Hepatocyte (in vitro differentiated cells): ENCODE measurements at regions not wholly inside any gene's neighbourhood (a gene's known extent, or its start where the extent isn't known, plus 50 kb on each side); places are given as distances from the start of the nearest gene placed in this dataset.

Experiments
- DNase-seq: peaks from one replicate; pipeline ENCODE4 v3.0.0-alpha.2; 2016; ENCODE audit warnings: low spot score
- H2AFZ ChIP-seq: fragments of 200-600 bp; sonication (generic); 2 replicates; pipeline ENCODE4 v1.6.0; 2016; ENCODE audit warnings: antibody characterized with exemption, mild to moderate bottlenecking
- H3K27ac ChIP-seq: fragments of 200-600 bp; sonication (generic); 2 replicates; pipeline ENCODE4 v1.5.1; 2016; ENCODE audit warnings: mild to moderate bottlenecking
- H3K27me3 ChIP-seq: fragments of 200-600 bp; sonication (generic); 2 replicates; pipeline ENCODE4 v1.6.1; 2016
- H3K36me3 ChIP-seq: fragments of 200-600 bp; sonication (generic); replicated peaks from 2 replicates; pipeline ENCODE4 v1.5.1; 2016; ENCODE audit warnings: low read depth; ENCODE audit not compliant: insufficient read depth
- H3K4me1 ChIP-seq: fragments of 200-600 bp; sonication (generic); 2 replicates; pipeline ENCODE4 v1.5.1; 2016; ENCODE audit warnings: mild to moderate bottlenecking, moderate library complexity; ENCODE audit not compliant: insufficient read depth
- H3K4me2 ChIP-seq: fragments of 200-600 bp; sonication (generic); 2 replicates; pipeline ENCODE4 v1.6.0; 2016
- H3K4me3 ChIP-seq: fragments of 200-600 bp; sonication (generic); 2 replicates; pipeline ENCODE4 v1.5.1; 2016; ENCODE audit warnings: mild to moderate bottlenecking
- H3K79me2 ChIP-seq: fragments of 200-600 bp; sonication (generic); 2 replicates; pipeline ENCODE4 v1.6.0; 2017; ENCODE audit warnings: mild to moderate bottlenecking
- H3K9me2 ChIP-seq: fragments of 200-600 bp; sonication (generic); replicated peaks from 2 replicates; pipeline ENCODE4 v1.6.0; 2017; ENCODE audit warnings: mild to moderate bottlenecking; ENCODE audit not compliant: insufficient read depth
- H3K9me3 ChIP-seq: fragments of 200-600 bp; sonication (generic); 2 replicates; pipeline ENCODE4 v1.5.1; 2016; ENCODE audit warnings: low read depth, mild to moderate bottlenecking
- H4K20me1 ChIP-seq: fragments of 200-600 bp; sonication (generic); 2 replicates; pipeline ENCODE4 v1.6.0; 2016; ENCODE audit warnings: mild to moderate bottlenecking; ENCODE audit not compliant: insufficient read depth, poor library complexity, severe bottlenecking
- CTCF ChIP-seq: fragments of 200-600 bp; sonication (generic); IDR thresholded peaks from 2 replicates; pipeline ENCODE4 v1.5.1; 2016; ENCODE audit warnings: antibody characterized with exemption, mild to moderate bottlenecking; ENCODE audit not compliant: poor library complexity
- EZH2 ChIP-seq: fragments of 200-600 bp; sonication (generic); IDR thresholded peaks from 2 replicates; pipeline ENCODE4 v1.6.1; 2016; ENCODE audit warnings: antibody characterized with exemption, mild to moderate bottlenecking, borderline replicate concordance
- EZH2phosphoT487 ChIP-seq: fragments of 200-600 bp; sonication (generic); IDR thresholded peaks from one replicate; pipeline ENCODE4 v1.6.1; 2018; ENCODE audit warnings: antibody characterized with exemption, mild to moderate bottlenecking, low read depth, moderate library complexity; ENCODE audit not compliant: unreplicated experiment, severe bottlenecking
- WGBS: methylation state at CpG from one replicate; pipeline ENCODE4 v1.1.6; 2016; ENCODE audit warnings: low lambda C conversion rate; ENCODE audit errors: missing lambda C conversion rate; 5-methylcytosine and 5-hydroxymethylcytosine counted together

GRCh38 chr21:35658242-35658641 is 402.1 kb downstream of the SETD4 start:
- DNase-seq, result no peak
- Histone ChIP-seq H3K27ac (no peak overlapping the region), H3K4me1 (no peaks in the 10 kb centered on the region), H3K27me3 (no peaks in the 10 kb centered on the region), H3K36me3 (no peaks in the 10 kb centered on the region), H2AFZ (no peak overlapping the region), H3K79me2 (no peaks in the 10 kb centered on the region), H3K4me2 (no peak overlapping the region), H3K9me2 (no peaks in the 10 kb centered on the region), H3K9me3 (no peaks in the 10 kb centered on the region), H3K4me3 (no peak overlapping the region), H4K20me1 (no peaks in the 10 kb centered on the region)
- WGBS, result 58% methylated on average over 3 of the region's 3 CpGs
- TF ChIP-seq EZH2 (no peak), CTCF (no peak), EZH2phosphoT487 (no peak)

GRCh38 chr21:35652872-35653271 is 407.5 kb downstream of the SETD4 start:
- H3K79me2 ChIP-seq, result no peaks in the 10 kb centered on the region
- H3K4me1 ChIP-seq, result peaks cover 3% of the 10 kb centered on the region
- no peaks in the 10 kb centered on the region for H3K9me3 ChIP-seq
- H4K20me1 ChIP-seq, result no peaks in the 10 kb centered on the region
- DNase-seq, result no peak
- H3K36me3 ChIP-seq, result no peaks in the 10 kb centered on the region
- H3K4me2 ChIP-seq, result no peak overlapping the region
- H3K4me3 ChIP-seq, result no peak overlapping the region
- 93% methylated on average over 2 of the region's 2 CpGs for WGBS
- TF ChIP-seq EZH2, result no peak
- no peak for TF ChIP-seq EZH2phosphoT487
- TF ChIP-seq CTCF, result no peak
- H3K27me3 ChIP-seq, result peaks cover 3% of the 10 kb centered on the region
- no peak overlapping the region for H2AFZ ChIP-seq
- no peak overlapping the region for H3K27ac ChIP-seq
- no peaks in the 10 kb centered on the region for H3K9me2 ChIP-seq

DNA sequence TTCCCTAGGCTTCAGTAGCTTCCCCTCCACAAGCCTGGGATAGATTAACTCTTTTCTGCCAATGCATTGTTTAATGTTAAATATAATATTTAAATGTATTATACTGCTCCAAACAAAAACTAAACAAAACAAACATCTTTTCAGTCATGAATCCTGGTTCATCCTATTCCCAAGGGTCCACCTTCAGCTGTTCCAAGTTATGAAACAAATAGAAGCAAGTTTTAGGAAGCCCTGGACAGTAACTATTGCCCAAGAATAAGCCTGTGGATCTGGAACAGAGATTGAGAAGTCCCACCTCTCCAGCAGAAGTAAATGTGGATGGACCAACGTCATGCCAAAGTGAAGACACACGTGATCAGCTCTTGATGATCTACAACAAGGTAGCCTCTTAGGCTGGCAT is 408.1 kb downstream of the SETD4 start:
- no peaks in the 10 kb centered on the region for H3K36me3 ChIP-seq
- TF ChIP-seq EZH2phosphoT487 (no peak), EZH2 (no peak), CTCF (no peak)

GRCh38 chr21:35651196-35651595 is 409.1 kb downstream of the SETD4 start:
- H3K27me3 ChIP-seq, result peaks cover 3% of the 10 kb centered on the region
- no peak overlapping the region for H3K4me2 ChIP-seq
- no peak overlapping the region for H2AFZ ChIP-seq
- H3K36me3 ChIP-seq, result no peaks in the 10 kb centered on the region
- 51% methylated on average over 4 of the region's 4 CpGs for WGBS
- no peak overlapping the region for H3K4me3 ChIP-seq
- peaks cover 3% of the 10 kb centered on the region for H3K4me1 ChIP-seq
- no peak overlapping the region for H3K27ac ChIP-seq
- no peak for DNase-seq
- H3K79me2 ChIP-seq, result no peaks in the 10 kb centered on the region
- H3K9me3 ChIP-seq, result no peaks in the 10 kb centered on the region
- H4K20me1 ChIP-seq, result no peaks in the 10 kb centered on the region
- no peaks in the 10 kb centered on the region for H3K9me2 ChIP-seq
- TF ChIP-seq CTCF (no peak), EZH2 (no peak), EZH2phosphoT487 (no peak)

More for the DNA sequence above, 408.1 kb downstream of the SETD4 start:
- no peak overlapping the region for H2AFZ ChIP-seq
- 43% methylated on average over 2 of the region's 2 CpGs for WGBS
- no peak overlapping the region for H3K4me3 ChIP-seq
- no peaks in the 10 kb centered on the region for H3K79me2 ChIP-seq
- H3K27ac ChIP-seq, result no peak overlapping the region
- H3K9me2 ChIP-seq, result no peaks in the 10 kb centered on the region
- H3K4me1 ChIP-seq, result peaks cover 3% of the 10 kb centered on the region
- no peaks in the 10 kb centered on the region for H3K9me3 ChIP-seq
- DNase-seq, result no peak
- H4K20me1 ChIP-seq, result no peaks in the 10 kb centered on the region
- no peak overlapping the region for H3K4me2 ChIP-seq
- H3K27me3 ChIP-seq, result peaks cover 3% of the 10 kb centered on the region
